ENCODE measurements at regions not wholly inside any gene's neighbourhood (a gene's known extent, or its start where the extent isn't known, plus 50 kb on each side); places are given as distances from the start of the nearest gene placed in this dataset.

DNA sequence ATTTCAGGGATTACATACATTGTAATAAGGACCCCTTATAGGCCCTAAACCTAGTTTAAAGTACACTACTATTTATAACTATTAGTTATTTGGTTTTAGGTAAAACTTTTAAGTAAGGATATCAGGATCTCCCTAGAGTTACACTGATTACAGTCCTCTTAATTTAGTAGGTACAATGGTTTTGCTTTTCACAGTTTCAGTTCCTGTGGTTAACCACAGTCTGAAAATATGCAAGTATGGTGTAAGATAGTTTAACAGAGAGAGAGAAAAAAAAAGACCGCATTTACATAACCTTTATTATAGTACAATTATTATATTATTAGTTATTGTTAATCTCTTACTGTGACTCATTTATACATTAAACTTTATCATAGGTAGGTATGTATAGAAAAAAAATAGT lies 725.3 kb upstream of the PTPRD start:
- no peak for DNase-seq

- DNase-seq, result no peak
Observed at GRCh38 chr9:11340654-11341053, 727.9 kb upstream of the PTPRD start.

DNA sequence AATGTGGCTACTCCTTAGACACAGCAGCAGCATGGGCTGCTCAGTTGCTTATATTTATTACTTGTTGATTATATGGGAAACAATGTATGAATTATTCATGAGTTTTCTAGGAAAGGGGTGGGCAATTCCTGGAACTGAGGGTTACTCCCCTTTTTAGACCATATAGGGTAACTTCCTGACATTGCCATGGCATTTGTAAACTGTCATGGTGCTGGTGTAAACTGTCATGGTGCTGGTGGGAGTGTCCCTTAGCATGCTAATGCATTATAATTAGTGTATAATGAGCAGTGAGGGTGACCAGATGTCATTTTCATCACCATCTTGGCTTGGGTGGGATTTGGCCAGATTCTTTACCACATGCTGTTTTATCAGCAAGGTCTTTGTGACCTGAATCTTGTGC lies 734.6 kb upstream of the PTPRD start:
- DNase-seq, result no peak

- no peak for DNase-seq
Observed at GRCh38 chr9:11348366-11348765, 735.6 kb upstream of the PTPRD start.

DNA sequence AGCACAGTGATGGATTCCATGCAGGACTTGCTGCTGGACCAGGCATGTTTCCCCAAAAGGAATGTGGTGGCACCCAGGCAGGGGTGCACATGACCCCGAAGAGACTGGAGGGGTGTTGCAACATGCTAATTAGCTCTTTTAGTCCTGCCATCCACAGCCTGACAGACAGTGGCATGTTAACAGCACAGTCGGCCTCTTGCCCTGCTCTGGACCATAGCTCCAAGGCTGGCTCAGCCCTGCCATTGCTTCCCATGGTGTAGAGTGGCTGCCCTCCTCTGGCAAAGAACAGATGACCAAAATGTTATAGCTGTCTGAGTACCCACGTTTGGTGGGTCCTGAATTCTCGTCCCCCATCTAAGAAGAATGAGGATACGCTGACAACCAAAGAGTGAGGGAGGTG lies 736.4 kb upstream of the PTPRD start:
- DNase-seq, result no peak

GRCh38 chr9:11352612-11353011 lies 739.8 kb upstream of the PTPRD start:
- no peak for DNase-seq

DNA sequence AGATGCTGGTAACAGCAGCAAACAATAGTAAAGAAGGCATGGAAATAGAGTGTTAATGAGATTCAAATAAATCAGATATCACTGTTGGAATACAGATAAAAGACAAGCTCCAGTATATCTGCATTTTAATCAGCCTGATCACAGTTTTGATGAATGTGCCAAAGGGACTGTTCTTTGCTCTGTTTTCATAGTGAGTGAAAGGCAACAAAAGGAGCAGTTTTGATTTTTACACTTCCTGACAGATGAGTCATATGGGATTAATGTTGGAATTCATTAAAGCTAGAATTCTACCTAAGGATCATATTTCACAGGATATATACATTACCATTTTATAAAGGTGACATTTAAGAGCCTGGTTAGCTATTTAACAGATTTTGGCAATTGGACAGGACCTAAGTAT lies 743.3 kb upstream of the PTPRD start:
- no peak for DNase-seq

DNA sequence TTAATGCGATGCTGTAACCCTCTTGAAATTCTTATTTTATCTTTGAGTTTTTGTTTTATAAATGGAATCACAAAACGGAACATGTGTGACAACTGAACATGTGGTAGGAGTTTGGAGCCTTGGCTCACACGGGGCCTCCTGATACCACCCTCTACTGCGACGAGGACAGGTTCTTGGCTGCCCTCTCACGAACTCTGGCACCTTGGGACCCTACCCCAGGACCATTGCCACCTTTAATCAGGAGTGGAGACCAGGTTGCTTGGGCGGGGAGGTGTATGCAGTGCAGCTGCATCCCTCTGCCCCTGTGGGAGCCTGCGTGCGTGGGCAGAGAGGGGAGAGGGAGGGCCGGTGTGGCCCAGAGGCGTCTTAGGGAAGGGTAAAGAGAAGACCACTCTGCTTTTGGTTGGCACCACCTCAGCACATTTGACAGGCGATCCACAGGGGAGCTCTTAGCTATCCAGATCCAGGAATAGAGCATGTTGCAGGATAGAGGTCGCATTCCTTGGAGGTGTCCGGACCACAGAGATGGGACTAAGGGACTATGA lies 753.9 kb upstream of the PTPRD start:
- no peak for DNase-seq

GRCh38 chr9:11374926-11375325 lies 762.1 kb upstream of the PTPRD start:
- DNase-seq, result no peak

GRCh38 chr9:11402621-11403020 lies 789.8 kb upstream of the PTPRD start:
- no peak for DNase-seq

GRCh38 chr9:11414241-11414640 lies 801.4 kb upstream of the PTPRD start:
- DNase-seq, result no peak

GRCh38 chr9:11417782-11418181 lies 805.0 kb upstream of the PTPRD start:
- no peak for DNase-seq

- no peak for DNase-seq
Observed at GRCh38 chr9:11431490-11431889, 818.7 kb upstream of the PTPRD start.

- no peak for DNase-seq
Observed at GRCh38 chr9:11432361-11432760, 819.6 kb upstream of the PTPRD start.

DNA sequence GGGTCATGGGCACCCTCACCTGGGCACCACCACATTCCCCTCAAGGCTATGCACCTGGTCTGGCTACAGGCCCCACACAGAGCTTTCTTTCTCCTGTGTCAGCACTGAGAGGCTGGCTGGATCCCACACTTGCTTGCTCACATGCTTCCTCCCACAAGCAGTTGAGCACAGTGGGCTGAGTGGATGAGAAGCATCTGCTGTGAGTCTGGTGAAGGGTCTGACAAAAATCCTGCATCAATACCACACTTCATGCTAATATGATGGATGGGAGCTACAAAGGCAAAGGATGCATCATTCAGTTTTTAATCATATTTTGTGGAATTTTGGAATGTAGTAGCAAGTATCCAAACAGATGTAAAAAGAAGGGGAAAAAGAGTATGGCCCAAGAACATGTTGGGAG lies 830.8 kb upstream of the PTPRD start:
- DNase-seq, result no peak

GRCh38 chr9:11457825-11458790 lies 845.3 kb upstream of the PTPRD start:
- DNase-seq, result peak; percentile 95

GRCh38 chr9:11469745-11470144 lies 856.9 kb upstream of the PTPRD start:
- DNase-seq, result no peak

DNA sequence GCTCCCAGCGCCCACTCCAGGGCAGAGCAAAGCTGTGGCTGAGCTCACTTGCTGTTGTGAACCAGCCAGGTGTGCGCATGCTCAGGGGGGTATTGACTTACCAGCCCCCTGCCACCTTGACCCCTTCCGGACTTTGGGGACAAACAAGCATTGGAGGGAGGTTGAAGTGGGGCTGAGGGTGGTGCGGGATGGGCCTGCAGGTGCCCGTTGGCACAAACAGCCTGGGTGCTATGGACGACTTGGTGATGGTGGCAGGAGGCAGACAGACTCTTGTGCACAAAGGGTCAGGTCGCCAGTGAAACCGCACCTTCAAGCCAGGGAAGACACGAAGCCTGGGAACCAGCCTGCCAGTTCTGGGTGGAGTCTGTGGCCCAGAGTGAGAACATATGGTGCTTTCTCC lies 858.5 kb upstream of the PTPRD start:
- no peak for DNase-seq

- no peak for DNase-seq
Observed at GRCh38 chr9:11500780-11501179, 888.0 kb upstream of the PTPRD start.

- no peak for DNase-seq
Observed at GRCh38 chr9:11506980-11507379, 894.2 kb upstream of the PTPRD start.

DNA sequence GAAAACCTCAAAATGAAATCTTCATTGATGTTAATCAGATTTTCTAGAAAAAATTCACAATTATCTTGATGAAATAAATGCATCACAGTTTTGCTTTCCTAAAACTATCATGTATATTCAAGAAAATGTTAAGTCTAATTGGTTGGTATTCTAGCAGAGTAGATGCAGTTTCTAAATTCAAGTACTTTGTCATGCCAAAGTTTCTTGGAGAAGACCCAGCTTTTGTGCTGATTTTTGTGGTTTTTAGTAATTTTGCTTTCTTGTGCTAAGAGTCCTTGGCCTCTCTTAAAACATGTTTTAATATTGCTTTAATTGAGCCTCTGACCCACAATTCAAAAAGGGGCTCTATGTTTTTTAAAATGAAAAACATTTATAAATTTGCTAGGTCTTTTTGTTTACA lies 924.8 kb upstream of the PTPRD start:
- DNase-seq, result no peak

- DNase-seq, result no peak
Observed at GRCh38 chr9:11542781-11543180, 930.0 kb upstream of the PTPRD start.

DNA sequence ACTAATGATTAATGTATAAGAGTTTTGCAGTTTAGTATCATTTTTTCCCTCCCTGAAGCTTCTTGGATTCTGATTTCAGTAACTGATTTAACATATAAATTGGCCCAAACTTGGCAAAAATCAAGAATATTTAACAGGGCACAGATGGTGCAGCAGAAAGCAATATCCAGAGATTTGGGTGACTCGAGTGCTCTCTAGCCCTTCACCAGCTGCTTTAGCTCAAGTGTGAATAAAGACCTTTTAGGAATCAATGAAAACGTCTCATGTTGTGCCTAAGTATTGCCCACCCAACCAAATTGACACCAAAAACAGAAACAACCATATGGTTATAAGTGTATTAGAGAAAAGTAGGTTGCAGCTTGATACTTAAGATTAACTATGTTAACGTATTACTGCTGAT lies 933.4 kb upstream of the PTPRD start:
- peak; percentile 36 for DNase-seq

GRCh38 chr9:11549311-11549794 lies 936.6 kb upstream of the PTPRD start:
- no peak for DNase-seq

DNA sequence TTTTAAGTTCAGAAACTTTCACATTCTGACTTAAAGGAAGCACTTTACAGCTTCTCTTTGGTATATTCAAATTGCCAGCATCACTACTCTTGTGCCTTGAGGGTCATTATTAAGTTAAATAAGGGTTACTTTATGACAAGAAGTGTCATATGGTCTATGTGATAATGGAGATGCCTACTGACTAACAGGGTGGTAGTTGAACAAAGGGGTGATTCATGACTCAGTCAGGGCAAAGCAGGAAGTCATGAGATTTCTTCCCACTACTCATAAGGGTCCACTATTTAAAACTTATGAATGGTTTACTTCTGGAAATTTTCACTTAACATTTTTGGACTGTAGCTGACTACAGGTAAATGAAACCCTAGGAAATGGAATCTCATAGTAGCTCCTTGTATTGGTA lies 938.3 kb upstream of the PTPRD start:
- no peak for DNase-seq

Data from NCI-H1694 (cell line).